ENCODE measurements at regions not wholly inside any gene's neighbourhood (a gene's known extent, or its start where the extent isn't known, plus 50 kb on each side); places are given as distances from the start of the nearest gene placed in this dataset.

DNA sequence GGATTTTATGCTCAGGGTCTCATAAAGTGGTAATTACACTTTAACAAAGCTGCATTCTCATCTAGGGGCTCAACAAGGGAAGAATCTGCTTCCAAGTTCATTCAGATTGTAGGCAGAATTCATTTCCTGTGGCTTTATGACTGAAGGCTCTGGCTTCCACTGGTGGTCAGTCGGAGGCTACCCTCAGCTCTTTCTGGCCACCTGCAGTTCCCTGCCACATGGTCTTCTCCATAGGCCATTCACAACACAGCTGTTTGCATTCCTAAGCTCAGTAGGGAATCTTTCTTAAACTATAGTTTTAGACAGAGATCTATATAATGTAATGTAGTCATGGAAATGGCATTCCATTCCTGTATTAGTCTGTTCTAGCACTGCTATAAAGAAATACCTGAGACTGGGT is 973.0 kb upstream of the SLIT2 start:
- DNase-seq (no peak), FAIRE-seq (no peak)
- intact Hi-C loops (cut with DNase I) = no loop called here

DNA sequence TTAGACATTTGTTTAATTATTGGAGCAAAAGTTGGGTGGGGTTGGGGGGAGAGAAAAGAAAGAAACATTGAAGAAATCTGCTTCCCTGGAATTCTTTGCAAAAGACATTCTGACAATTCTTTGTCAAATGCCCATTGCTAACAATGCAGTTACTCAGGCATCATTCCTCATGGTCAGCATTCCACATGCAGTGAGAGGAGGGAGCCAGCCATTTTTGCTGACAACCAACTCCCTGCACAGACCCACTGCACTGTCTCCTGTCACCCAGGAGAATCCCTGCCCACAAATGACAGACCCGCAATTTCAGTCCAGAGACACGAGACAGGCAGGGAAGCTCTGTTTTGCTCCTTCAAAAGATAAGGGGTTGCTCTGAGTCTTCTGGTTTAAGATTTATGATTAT is 985.1 kb upstream of the SLIT2 start:
- no peaks in the 10 kb centered on the region for H3K27me3 ChIP-seq (ENCODE audit: control insufficient read depth, insufficient read depth, low read length)
- intact Hi-C loops (cut with DNase I) = no loop called here
- FAIRE-seq = no peak
- no peaks in the 10 kb centered on the region for H3K36me3 ChIP-seq (ENCODE audit: control insufficient read depth in 2 of 3, insufficient read depth in 3 of 3, low read length in 3 of 3)
- DNase-seq = no peak
- no peak overlapping the region for H3K27ac ChIP-seq (ENCODE audit: low read depth in 2 of 2, low read length in 2 of 2)
- no peak overlapping the region for H3K9ac ChIP-seq (ENCODE audit: low read length in 3 of 3)
- H3K4me3 ChIP-seq (ENCODE audit: low read length in 3 of 3) = no peak overlapping the region
- no peaks in the 10 kb centered on the region for H3K9me3 ChIP-seq (ENCODE audit: control insufficient read depth in 2 of 3, insufficient read depth in 1 of 3, low read length in 3 of 3)
- TF ChIP-seq CTCF (IDR thresholded peaks at IDR 0.05; ENCODE audit: borderline replicate concordance, extremely low read depth, insufficient read depth) = no peak
- H3K4me1 ChIP-seq (ENCODE audit: control insufficient read depth in 2 of 3, insufficient read depth in 2 of 3, low read depth in 1 of 3, low read length in 3 of 3) = peaks cover 0 to 4% (median 0%) of the 10 kb centered on the region in 3 donors

More for the DNA sequence above, 973.0 kb upstream of the SLIT2 start:
- Histone ChIP-seq H3K4me1 (ENCODE audit: control insufficient read depth in 2 of 3, insufficient read depth in 2 of 3, low read depth in 1 of 3, low read length in 3 of 3) (no peaks in the 10 kb centered on the region), H3K36me3 (ENCODE audit: control insufficient read depth in 2 of 3, insufficient read depth in 3 of 3, low read length in 3 of 3) (no peaks in the 10 kb centered on the region), H3K27me3 (ENCODE audit: control insufficient read depth, insufficient read depth, low read length) (no peaks in the 10 kb centered on the region), H3K9ac (ENCODE audit: low read length in 3 of 3) (no peak overlapping the region), H3K4me3 (ENCODE audit: low read length in 3 of 3) (no peak overlapping the region), H3K9me3 (ENCODE audit: control insufficient read depth in 2 of 3, insufficient read depth in 1 of 3, low read length in 3 of 3) (peaks cover 0 to 3% (median 0%) of the 10 kb centered on the region in 3 donors), H3K27ac (ENCODE audit: low read depth in 2 of 2, low read length in 2 of 2) (no peak overlapping the region)
- TF ChIP-seq CTCF (IDR thresholded peaks at IDR 0.05; ENCODE audit: borderline replicate concordance, extremely low read depth, insufficient read depth) = no peak

DNA sequence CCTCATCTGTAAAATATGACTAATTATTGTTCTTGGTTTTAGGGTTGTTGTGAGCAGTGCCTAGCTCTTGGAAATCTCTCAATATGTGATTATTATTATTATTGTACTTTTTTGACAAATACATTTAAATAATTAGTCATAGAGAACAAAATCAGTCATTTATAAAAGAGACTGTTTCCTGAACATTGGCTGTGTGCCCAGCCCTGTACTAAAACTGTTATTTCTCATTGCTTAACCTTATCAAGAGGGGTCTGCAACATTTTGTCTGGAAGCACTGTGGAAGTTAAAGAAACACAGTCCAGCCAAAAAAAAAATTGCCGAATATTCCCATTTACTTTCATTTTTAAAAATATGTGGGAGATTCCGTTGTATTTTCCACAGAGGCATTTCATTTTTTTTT is 989.2 kb upstream of the SLIT2 start:
- Histone ChIP-seq H3K27me3 (ENCODE audit: control insufficient read depth, insufficient read depth, low read length) (no peaks in the 10 kb centered on the region), H3K4me1 (ENCODE audit: control insufficient read depth in 2 of 3, insufficient read depth in 2 of 3, low read depth in 1 of 3, low read length in 3 of 3) (peaks cover 0 to 4% (median 0%) of the 10 kb centered on the region in 3 donors), H3K9ac (ENCODE audit: low read length in 3 of 3) (no peak overlapping the region), H3K36me3 (ENCODE audit: control insufficient read depth in 2 of 3, insufficient read depth in 3 of 3, low read length in 3 of 3) (no peaks in the 10 kb centered on the region), H3K27ac (ENCODE audit: low read depth in 2 of 2, low read length in 2 of 2) (no peak overlapping the region), H3K9me3 (ENCODE audit: control insufficient read depth in 2 of 3, insufficient read depth in 1 of 3, low read length in 3 of 3) (no peaks in the 10 kb centered on the region), H3K4me3 (ENCODE audit: low read length in 3 of 3) (no peak overlapping the region)
- TF ChIP-seq CTCF (IDR thresholded peaks at IDR 0.05; ENCODE audit: borderline replicate concordance, extremely low read depth, insufficient read depth) = no peak
- FAIRE-seq = no peak
- DNase-seq = peak in 2 of 5 donors; percentile 25 to 56
- intact Hi-C loops (cut with DNase I) = no loop called here

- Histone ChIP-seq H3K36me3 (ENCODE audit: control insufficient read depth in 2 of 3, insufficient read depth in 3 of 3, low read length in 3 of 3) (no peaks in the 10 kb centered on the region), H3K9me3 (ENCODE audit: control insufficient read depth in 2 of 3, insufficient read depth in 1 of 3, low read length in 3 of 3) (no peaks in the 10 kb centered on the region), H3K9ac (ENCODE audit: low read length in 3 of 3) (no peak overlapping the region), H3K27me3 (ENCODE audit: control insufficient read depth, insufficient read depth, low read length) (no peaks in the 10 kb centered on the region), H3K4me3 (ENCODE audit: low read length in 3 of 3) (no peak overlapping the region), H3K4me1 (ENCODE audit: control insufficient read depth in 2 of 3, insufficient read depth in 2 of 3, low read depth in 1 of 3, low read length in 3 of 3) (no peaks in the 10 kb centered on the region), H3K27ac (ENCODE audit: low read depth in 2 of 2, low read length in 2 of 2) (no peak overlapping the region)
- no peak for TF ChIP-seq CTCF (IDR thresholded peaks at IDR 0.05; ENCODE audit: borderline replicate concordance, extremely low read depth, insufficient read depth)
- intact Hi-C loops (cut with DNase I) = no loop called here
- DNase-seq = no peak
- FAIRE-seq = no peak
Measured at GRCh38 chr4:19260346-19260745, 991.4 kb upstream of the SLIT2 start.

All from kidney (tissue), 13 donors.